ENCODE measurements at regions not wholly inside any gene's neighbourhood (a gene's known extent, or its start where the extent isn't known, plus 50 kb on each side); places are given as distances from the start of the nearest gene placed in this dataset.

DNA sequence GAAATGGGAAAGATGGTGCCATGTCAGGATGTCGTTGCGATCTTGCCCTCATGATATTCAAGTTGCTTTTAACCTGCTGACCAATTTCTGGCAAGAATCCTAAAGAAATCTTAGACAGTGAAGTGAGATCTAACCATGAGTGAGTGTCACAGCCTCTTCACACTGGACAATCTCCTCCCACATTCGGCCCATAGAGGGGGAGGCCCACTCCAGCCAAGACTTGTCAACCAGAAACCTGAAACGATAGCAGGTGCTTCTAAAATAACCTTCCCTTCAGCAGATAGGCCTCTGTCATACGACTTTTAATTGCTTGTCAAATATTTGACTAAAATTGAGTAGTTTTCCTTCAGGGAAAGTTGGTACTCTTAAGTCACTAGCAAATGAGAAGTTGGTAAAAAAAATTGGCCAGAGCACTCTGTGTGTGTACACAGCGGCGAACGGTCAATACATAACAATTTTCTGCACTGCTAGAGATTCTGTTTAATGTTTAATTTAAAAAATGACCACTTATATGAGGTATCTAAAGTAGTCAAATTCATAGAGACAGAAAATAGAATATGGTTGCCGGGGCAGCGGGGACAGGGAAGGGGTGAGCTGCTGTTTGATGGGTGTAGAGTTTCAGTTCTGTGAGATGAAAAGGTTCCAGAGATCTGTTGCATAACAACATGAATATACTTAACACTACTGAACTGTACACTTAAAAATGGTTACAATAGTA, 110.2 kb downstream of the VAPA start:
- no peak for DNase-seq (ENCODE audit: low read depth)
- TF ChIP-seq, protein P1, sequence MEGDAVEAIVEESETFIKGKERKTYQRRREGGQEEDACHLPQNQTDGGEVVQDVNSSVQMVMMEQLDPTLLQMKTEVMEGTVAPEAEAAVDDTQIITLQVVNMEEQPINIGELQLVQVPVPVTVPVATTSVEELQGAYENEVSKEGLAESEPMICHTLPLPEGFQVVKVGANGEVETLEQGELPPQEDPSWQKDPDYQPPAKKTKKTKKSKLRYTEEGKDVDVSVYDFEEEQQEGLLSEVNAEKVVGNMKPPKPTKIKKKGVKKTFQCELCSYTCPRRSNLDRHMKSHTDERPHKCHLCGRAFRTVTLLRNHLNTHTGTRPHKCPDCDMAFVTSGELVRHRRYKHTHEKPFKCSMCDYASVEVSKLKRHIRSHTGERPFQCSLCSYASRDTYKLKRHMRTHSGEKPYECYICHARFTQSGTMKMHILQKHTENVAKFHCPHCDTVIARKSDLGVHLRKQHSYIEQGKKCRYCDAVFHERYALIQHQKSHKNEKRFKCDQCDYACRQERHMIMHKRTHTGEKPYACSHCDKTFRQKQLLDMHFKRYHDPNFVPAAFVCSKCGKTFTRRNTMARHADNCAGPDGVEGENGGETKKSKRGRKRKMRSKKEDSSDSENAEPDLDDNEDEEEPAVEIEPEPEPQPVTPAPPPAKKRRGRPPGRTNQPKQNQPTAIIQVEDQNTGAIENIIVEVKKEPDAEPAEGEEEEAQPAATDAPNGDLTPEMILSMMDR (conservative IDR thresholded peaks at IDR 0.05; ENCODE audit: low read depth, low read length), result no peak
- no peak overlapping the region for H3K4me3 ChIP-seq (ENCODE audit: low read length)

DNA sequence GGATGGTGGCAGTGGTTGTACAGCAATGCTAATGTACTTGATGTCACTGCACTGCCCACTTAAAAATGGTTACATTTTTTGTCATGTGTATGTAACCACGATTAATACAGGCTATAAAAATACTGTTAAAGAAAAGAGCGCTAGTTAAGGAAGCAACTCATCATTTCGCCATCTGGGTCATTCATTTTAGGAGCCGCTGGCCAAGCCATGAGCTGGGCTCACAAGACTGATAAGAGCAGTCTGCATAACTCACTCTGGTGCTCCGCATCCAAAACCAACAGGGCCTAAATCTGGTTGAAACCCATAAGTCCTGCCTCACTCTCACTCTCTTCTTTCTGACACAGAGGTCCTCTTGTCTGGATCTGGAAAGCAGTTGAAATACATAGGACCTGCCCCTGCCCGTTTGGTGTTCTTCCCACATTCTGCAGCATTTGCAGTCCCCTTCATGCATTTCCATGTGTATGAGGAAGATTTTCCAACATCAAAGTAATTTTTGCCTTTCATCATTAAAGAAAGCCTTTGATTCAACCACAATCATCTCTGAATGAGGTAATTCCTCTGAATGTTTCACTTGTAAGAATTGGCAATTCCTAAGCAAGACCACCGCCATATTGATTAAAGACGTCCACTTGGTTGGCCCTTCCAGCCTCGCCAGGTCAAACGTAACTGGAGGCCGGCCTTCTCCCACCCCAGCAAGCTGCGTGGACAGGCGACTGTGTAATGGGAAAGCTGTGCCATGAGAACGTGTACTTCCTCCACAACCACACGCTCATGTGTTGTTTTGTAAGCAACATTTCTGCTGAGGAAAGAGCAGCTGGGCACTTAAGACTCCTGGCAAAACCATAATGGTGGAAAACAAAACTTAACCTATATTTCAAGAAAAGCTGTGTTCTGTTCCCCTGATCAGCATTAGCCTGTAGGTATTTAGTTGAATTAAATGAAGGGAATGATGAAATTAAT, 112.2 kb downstream of the VAPA start:
- no peak overlapping the region for H3K4me3 ChIP-seq (ENCODE audit: low read length)
- TF ChIP-seq, protein P1 (conservative IDR thresholded peaks at IDR 0.05; ENCODE audit: low read depth, low read length), result no peak
- no peak for DNase-seq (ENCODE audit: low read depth)

DNA sequence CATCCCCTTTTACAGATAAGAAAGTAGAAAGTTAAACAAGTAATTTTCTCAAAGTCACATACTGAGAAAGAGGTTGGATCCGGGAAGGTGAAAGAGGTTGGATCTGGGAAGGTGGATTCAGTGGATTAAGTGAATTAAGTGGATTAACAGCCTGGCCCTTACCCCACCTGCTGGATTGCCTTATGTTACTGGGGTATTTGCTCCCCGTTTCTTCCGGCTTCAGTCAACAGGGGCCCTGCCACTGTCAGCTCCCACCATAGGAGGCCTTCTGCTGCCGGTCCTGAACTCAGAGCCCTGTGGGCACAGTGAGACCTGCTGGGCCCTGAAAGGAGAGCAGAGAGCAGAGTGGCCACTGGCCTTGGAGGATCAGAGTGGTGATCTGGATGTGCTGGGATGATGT, 113.2 kb downstream of the VAPA start:
- TF ChIP-seq, protein P1 (conservative IDR thresholded peaks at IDR 0.05; ENCODE audit: low read depth, low read length), result no peak
- DNase-seq (ENCODE audit: low read depth), result no peak
- no peak overlapping the region for H3K4me3 ChIP-seq (ENCODE audit: low read length)

DNA sequence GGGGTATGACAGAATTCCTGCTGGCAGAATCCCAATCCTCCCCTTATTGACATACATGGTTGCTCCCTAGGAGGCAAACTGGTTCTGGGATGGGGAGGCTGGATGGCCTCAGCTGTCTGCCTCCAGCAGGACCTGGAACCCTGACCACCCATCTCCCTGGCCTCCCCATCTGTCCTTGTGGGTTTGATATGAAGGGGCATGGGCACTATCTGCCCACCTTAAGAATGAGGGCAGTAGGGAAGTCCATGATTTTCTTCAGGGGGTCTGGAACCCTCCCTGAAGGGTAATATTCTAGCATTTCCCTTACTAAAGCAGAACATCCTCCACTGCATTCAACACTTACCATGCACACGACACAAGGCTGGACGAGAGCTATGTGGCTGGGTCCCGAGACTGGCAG, 113.6 kb downstream of the VAPA start:
- no peak for DNase-seq (ENCODE audit: low read depth)
- TF ChIP-seq, protein P1 (conservative IDR thresholded peaks at IDR 0.05; ENCODE audit: low read depth, low read length), result no peak

DNA sequence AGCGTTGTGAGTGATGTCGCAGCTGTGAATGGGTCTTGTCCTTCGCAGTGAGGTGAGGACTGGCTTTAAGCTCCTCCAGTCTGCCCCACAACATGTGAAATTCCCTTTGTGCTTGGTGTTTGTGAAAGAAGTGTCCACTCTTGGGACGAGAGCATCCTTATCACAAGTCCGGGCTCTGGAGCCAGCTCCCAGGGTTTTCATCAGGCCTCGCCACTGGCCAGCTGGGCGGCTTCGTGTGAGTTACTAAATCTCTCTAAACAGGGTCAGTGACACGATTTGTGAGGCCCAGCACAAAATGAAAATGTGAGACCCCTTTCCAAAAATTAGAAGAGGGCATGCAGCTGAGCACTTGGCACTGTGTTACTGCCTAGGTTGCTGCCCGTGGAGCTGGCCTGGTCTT, 115.9 kb downstream of the VAPA start:
- no peak for DNase-seq (ENCODE audit: low read depth)
- TF ChIP-seq, protein P1 (conservative IDR thresholded peaks at IDR 0.05; ENCODE audit: low read depth, low read length), result no peak
- no peak overlapping the region for H3K4me3 ChIP-seq (ENCODE audit: low read length)

More for the DNA sequence above, 113.6 kb downstream of the VAPA start:
- no peak overlapping the region for H3K4me3 ChIP-seq (ENCODE audit: low read length)

DNA sequence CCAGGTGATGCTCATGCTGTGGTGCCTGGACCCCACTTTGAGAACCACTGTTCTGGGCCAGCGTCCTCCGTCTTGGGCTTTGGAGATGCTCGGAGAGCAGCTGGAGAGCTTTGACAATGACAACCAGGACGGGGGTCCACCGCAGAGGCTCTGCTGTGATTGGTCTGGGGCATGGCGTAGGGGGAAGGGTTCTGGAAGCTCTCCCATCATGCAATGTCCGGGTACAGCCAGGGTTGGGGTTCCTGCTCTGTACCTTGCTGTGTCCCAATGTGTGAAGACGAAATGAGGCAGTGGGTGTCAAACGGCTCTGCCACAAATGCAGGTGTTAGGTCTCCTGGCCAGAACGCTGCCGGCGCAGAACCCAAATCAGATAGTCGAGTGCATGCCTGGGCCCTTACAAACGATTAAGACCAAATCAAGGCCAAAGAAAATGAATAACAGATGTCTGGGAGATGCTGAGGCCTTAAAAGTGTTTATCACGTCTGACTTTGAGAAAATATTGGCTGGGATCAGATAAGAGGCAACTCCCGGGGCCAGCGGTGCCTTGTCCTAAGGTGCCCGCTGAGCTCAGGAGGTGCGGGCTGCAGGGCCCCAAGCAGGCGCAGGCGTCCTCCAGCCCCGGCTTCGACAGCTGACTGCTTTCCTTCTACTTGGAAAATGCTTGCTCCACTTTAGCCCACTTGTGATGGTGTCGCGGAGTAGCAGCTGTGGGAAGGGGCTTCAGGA, 117.2 kb downstream of the VAPA start:
- TF ChIP-seq, protein P1 (conservative IDR thresholded peaks at IDR 0.05; ENCODE audit: low read depth, low read length), result no peak
- H3K4me3 ChIP-seq (ENCODE audit: low read length), result no peak overlapping the region
- DNase-seq (ENCODE audit: low read depth), result no peak
